Karpas-422 (cell line): ENCODE measurements at regions not wholly inside any gene's neighbourhood (a gene's known extent, or its start where the extent isn't known, plus 50 kb on each side); places are given as distances from the start of the nearest gene placed in this dataset.
A peak's percentile ranks its signal among the peaks of the same experiment; 100 is the strongest.

ENCODE experiments used
- DNase-seq: peaks from one replicate; pipeline ENCODE4 v3.0.0-alpha.2; 2015
- H2AFZ ChIP-seq: fragments of 200-600 bp; sonication (generic); 2 replicates; pipeline ENCODE4 v1.6.1; 2014; ENCODE audit warnings: antibody characterized with exemption, low read length, mixed read lengths
- H3K27ac ChIP-seq: fragments of 200-600 bp; sonication (generic); 2 replicates; pipeline ENCODE4 v1.5.1; 2014; ENCODE audit warnings: mild to moderate bottlenecking, low read length, moderate library complexity
- H3K27me3 ChIP-seq: fragments of 200-600 bp; sonication (generic); 2 replicates; pipeline ENCODE4 v1.6.1; 2014; ENCODE audit warnings: low read length, mixed read lengths
- H3K36me3 ChIP-seq: fragments of 200-600 bp; sonication (generic); 2 replicates; pipeline ENCODE4 v1.6.1; 2014; ENCODE audit warnings: low read length, mixed read lengths; ENCODE audit not compliant: insufficient read depth
- H3K4me1 ChIP-seq: fragments of 200-600 bp; sonication (generic); 2 replicates; pipeline ENCODE4 v1.6.1; 2014; ENCODE audit warnings: mild to moderate bottlenecking, low read length, mixed read lengths
- H3K4me2 ChIP-seq: fragments of 200-600 bp; sonication (generic); 2 replicates; pipeline ENCODE4 v1.6.1; 2014; ENCODE audit warnings: low read length, low read depth, mild to moderate bottlenecking; ENCODE audit not compliant: poor library complexity, severe bottlenecking
- H3K4me3 ChIP-seq: fragments of 200-600 bp; sonication (generic); 2 replicates; pipeline ENCODE4 v1.5.1; 2014; ENCODE audit warnings: mild to moderate bottlenecking, antibody characterized with exemption, low read length, mixed read lengths
- H3K79me2 ChIP-seq: fragments of 200-600 bp; sonication (generic); 2 replicates; pipeline ENCODE4 v1.6.1; 2014; ENCODE audit warnings: mild to moderate bottlenecking, low read length, mixed read lengths
- H3K9ac ChIP-seq: fragments of 200-600 bp; sonication (generic); 2 replicates; pipeline ENCODE4 v1.6.0; 2014; ENCODE audit warnings: low read length
- H3K9me2 ChIP-seq: fragments of 200-600 bp; sonication (generic), shearing (Covaris generic); replicated peaks from 2 replicates; pipeline ENCODE4 v1.6.0; 2014; ENCODE audit warnings: mild to moderate bottlenecking, low read length, moderate library complexity; ENCODE audit not compliant: insufficient read depth
- H3K9me3 ChIP-seq: fragments of 300-700, 200-600 bp; sonication (generic); 2 replicates; pipeline ENCODE4 v1.6.1; 2014; ENCODE audit warnings: low read length, mixed read lengths
- H4K20me1 ChIP-seq: fragments of 200-600 bp; sonication (generic); 2 replicates; pipeline ENCODE4 v1.6.1; 2014; ENCODE audit warnings: mild to moderate bottlenecking, antibody characterized with exemption, low read length, low read depth; ENCODE audit not compliant: insufficient read depth

GRCh38 chr7:28296571-28297483, 115.5 kb upstream of the CREB5 start:
- Histone ChIP-seq H4K20me1 (no peaks in the 10 kb centered on the region), H3K36me3 (no peaks in the 10 kb centered on the region), H3K79me2 (no peaks in the 10 kb centered on the region), H3K4me1 (peaks cover 23% of the 10 kb centered on the region), H3K4me2 (no peak overlapping the region), H3K27me3 (no peaks in the 10 kb centered on the region), H3K9ac (no peak overlapping the region), H2AFZ (no peak overlapping the region), H3K4me3 (no peak overlapping the region), H3K9me3 (no peaks in the 10 kb centered on the region), H3K27ac (no peak overlapping the region), H3K9me2 (no peaks in the 10 kb centered on the region)
- peak; percentile 71 for DNase-seq

GRCh38 chr7:28297801-28298459, 114.4 kb upstream of the CREB5 start:
- Histone ChIP-seq H3K4me1 (peaks cover 15% of the 10 kb centered on the region), H3K9me2 (no peaks in the 10 kb centered on the region), H3K27ac (no peak overlapping the region), H3K9me3 (no peaks in the 10 kb centered on the region), H3K27me3 (no peaks in the 10 kb centered on the region), H3K36me3 (no peaks in the 10 kb centered on the region), H3K4me3 (no peak overlapping the region), H4K20me1 (no peaks in the 10 kb centered on the region), H3K9ac (no peak overlapping the region), H3K4me2 (peak overlapping the region; percentile 51), H2AFZ (peak overlapping the region; percentile 84; the same call in 1 of the 2 replicates), H3K79me2 (no peaks in the 10 kb centered on the region)
- DNase-seq = peak; percentile 60

GRCh38 chr7:28298870-28299518, 113.3 kb upstream of the CREB5 start:
- Histone ChIP-seq H3K79me2 (no peaks in the 10 kb centered on the region), H3K36me3 (no peaks in the 10 kb centered on the region), H3K4me1 (peaks cover 13% of the 10 kb centered on the region), H3K9me2 (no peaks in the 10 kb centered on the region), H3K9ac (no peak overlapping the region), H3K4me2 (no peak overlapping the region), H3K27me3 (no peaks in the 10 kb centered on the region), H4K20me1 (no peaks in the 10 kb centered on the region), H3K4me3 (no peak overlapping the region), H3K9me3 (no peaks in the 10 kb centered on the region), H3K27ac (no peak overlapping the region), H2AFZ (no peak overlapping the region)
- DNase-seq = no peak

- Histone ChIP-seq H3K9ac (no peak overlapping the region), H3K27me3 (no peaks in the 10 kb centered on the region), H4K20me1 (no peaks in the 10 kb centered on the region), H2AFZ (no peak overlapping the region), H3K79me2 (no peaks in the 10 kb centered on the region), H3K9me3 (no peaks in the 10 kb centered on the region), H3K4me2 (no peak overlapping the region), H3K36me3 (no peaks in the 10 kb centered on the region), H3K9me2 (no peaks in the 10 kb centered on the region), H3K27ac (no peak overlapping the region), H3K4me1 (peaks cover 13% of the 10 kb centered on the region), H3K4me3 (no peak overlapping the region)
- no peak for DNase-seq
Measured at GRCh38 chr7:28299556-28299955, 112.8 kb upstream of the CREB5 start.

GRCh38 chr7:28300488-28300887, 111.8 kb upstream of the CREB5 start:
- no peaks in the 10 kb centered on the region for H3K27me3 ChIP-seq

GRCh38 chr7:28301148-28301641, 111.1 kb upstream of the CREB5 start:
- H3K27ac ChIP-seq = no peak overlapping the region
- no peaks in the 10 kb centered on the region for H4K20me1 ChIP-seq
- H3K9me3 ChIP-seq = no peaks in the 10 kb centered on the region
- H2AFZ ChIP-seq = no peak overlapping the region
- H3K36me3 ChIP-seq = no peaks in the 10 kb centered on the region
- H3K9me2 ChIP-seq = no peaks in the 10 kb centered on the region
- no peak overlapping the region for H3K4me3 ChIP-seq
- H3K4me2 ChIP-seq = no peak overlapping the region
- H3K79me2 ChIP-seq = no peaks in the 10 kb centered on the region
- no peak for DNase-seq
- H3K4me1 ChIP-seq = peaks cover 13% of the 10 kb centered on the region
- no peak overlapping the region for H3K9ac ChIP-seq
- H3K27me3 ChIP-seq = no peaks in the 10 kb centered on the region

More at GRCh38 chr7:28300488-28300887, 111.8 kb upstream of the CREB5 start:
- no peak overlapping the region for H3K4me2 ChIP-seq
- no peaks in the 10 kb centered on the region for H3K79me2 ChIP-seq
- H3K9me3 ChIP-seq = no peaks in the 10 kb centered on the region
- H3K9ac ChIP-seq = no peak overlapping the region
- DNase-seq = no peak
- H3K9me2 ChIP-seq = no peaks in the 10 kb centered on the region
- H2AFZ ChIP-seq = no peak overlapping the region
- no peaks in the 10 kb centered on the region for H4K20me1 ChIP-seq
- no peaks in the 10 kb centered on the region for H3K36me3 ChIP-seq
- H3K27ac ChIP-seq = no peak overlapping the region
- no peak overlapping the region for H3K4me3 ChIP-seq
- H3K4me1 ChIP-seq = peaks cover 13% of the 10 kb centered on the region

GRCh38 chr7:28304290-28304689, 108.0 kb upstream of the CREB5 start:
- no peak overlapping the region for H2AFZ ChIP-seq
- DNase-seq = no peak

More at GRCh38 chr7:28304290-28304689, 108.0 kb upstream of the CREB5 start:
- Histone ChIP-seq H3K36me3 (no peaks in the 10 kb centered on the region), H3K79me2 (no peaks in the 10 kb centered on the region), H3K9ac (no peak overlapping the region), H3K4me1 (no peaks in the 10 kb centered on the region), H3K27me3 (no peaks in the 10 kb centered on the region), H3K9me2 (no peaks in the 10 kb centered on the region), H3K27ac (no peak overlapping the region), H3K4me2 (no peak overlapping the region), H3K4me3 (no peak overlapping the region), H4K20me1 (no peaks in the 10 kb centered on the region), H3K9me3 (no peaks in the 10 kb centered on the region)
